ENCODE measurements at regions not wholly inside any gene's neighbourhood (a gene's known extent, or its start where the extent isn't known, plus 50 kb on each side); places are given as distances from the start of the nearest gene placed in this dataset.

DNA sequence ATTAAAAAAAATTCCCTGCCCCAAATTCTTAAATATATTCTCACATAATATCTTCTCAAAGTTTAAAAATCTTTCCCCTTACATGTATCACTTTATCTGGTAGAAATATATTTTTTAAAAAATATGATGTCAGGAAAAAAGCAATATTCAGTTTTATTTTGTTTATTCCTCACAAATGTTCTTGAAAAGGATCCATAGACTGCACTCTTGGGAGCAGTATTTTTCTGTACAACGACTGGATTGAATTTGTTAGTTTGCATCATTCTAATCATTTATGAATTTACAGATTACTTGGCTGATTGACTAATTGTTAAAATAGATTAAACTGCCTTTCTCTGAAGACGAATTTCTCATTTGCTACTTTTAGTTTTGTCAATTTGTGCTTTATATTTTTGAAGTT lies 468.1 kb upstream of the NOVA1 start:
- TF ChIP-seq, protein P1, sequence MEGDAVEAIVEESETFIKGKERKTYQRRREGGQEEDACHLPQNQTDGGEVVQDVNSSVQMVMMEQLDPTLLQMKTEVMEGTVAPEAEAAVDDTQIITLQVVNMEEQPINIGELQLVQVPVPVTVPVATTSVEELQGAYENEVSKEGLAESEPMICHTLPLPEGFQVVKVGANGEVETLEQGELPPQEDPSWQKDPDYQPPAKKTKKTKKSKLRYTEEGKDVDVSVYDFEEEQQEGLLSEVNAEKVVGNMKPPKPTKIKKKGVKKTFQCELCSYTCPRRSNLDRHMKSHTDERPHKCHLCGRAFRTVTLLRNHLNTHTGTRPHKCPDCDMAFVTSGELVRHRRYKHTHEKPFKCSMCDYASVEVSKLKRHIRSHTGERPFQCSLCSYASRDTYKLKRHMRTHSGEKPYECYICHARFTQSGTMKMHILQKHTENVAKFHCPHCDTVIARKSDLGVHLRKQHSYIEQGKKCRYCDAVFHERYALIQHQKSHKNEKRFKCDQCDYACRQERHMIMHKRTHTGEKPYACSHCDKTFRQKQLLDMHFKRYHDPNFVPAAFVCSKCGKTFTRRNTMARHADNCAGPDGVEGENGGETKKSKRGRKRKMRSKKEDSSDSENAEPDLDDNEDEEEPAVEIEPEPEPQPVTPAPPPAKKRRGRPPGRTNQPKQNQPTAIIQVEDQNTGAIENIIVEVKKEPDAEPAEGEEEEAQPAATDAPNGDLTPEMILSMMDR (IDR thresholded peaks at IDR 0.05): no peak
- H3K27ac ChIP-seq: no peak overlapping the region
- H3K36me3 ChIP-seq (ENCODE audit: control insufficient read depth, insufficient read depth, low read length): no peaks in the 10 kb centered on the region
- no peaks in the 10 kb centered on the region for H3K9me3 ChIP-seq (ENCODE audit: control insufficient read depth, low read length)
- H3K9ac ChIP-seq: no peak overlapping the region
- no peaks in the 10 kb centered on the region for H3K79me2 ChIP-seq
- H3K4me3 ChIP-seq (ENCODE audit: low read depth, low read length): no peak overlapping the region
- no peak overlapping the region for H3K4me2 ChIP-seq (ENCODE audit: low read length)
- no peak overlapping the region for H2AFZ ChIP-seq
- H3K4me1 ChIP-seq: no peaks in the 10 kb centered on the region
- no peaks in the 10 kb centered on the region for H3K27me3 ChIP-seq (ENCODE audit: control insufficient read depth, insufficient read depth, low read length)

- Histone ChIP-seq H3K4me3 (ENCODE audit: low read depth, low read length) (no peak overlapping the region), H3K27me3 (ENCODE audit: control insufficient read depth, insufficient read depth, low read length) (no peaks in the 10 kb centered on the region), H3K79me2 (no peaks in the 10 kb centered on the region), H3K9ac (no peak overlapping the region), H3K36me3 (ENCODE audit: control insufficient read depth, insufficient read depth, low read length) (no peaks in the 10 kb centered on the region), H3K4me2 (ENCODE audit: low read length) (no peak overlapping the region), H3K27ac (no peak overlapping the region), H2AFZ (no peak overlapping the region), H3K4me1 (no peaks in the 10 kb centered on the region), H3K9me3 (ENCODE audit: control insufficient read depth, low read length) (no peaks in the 10 kb centered on the region)
- TF ChIP-seq, protein P1 (IDR thresholded peaks at IDR 0.05): no peak
Measured at GRCh38 chr14:27067961-27068360, 470.1 kb upstream of the NOVA1 start.

DNA sequence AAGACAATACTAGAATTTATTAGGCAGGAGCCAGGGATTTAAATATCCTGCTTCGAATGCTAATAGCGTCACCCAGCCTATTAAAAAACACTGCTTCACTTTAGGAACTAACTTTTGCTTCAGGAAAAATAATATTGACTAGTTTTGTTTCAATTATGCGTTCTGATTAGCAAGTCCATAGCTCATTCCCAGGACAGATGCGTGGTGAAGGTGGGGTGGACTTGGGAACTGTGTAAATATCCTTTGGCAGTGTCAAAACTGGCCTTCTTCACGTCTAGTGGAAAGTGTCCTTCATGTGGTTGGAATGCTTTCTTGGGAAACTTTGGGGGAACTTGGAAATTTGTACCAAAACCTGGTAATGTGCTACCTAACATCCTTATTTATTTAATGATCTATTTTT lies 474.8 kb upstream of the NOVA1 start:
- Histone ChIP-seq H2AFZ (no peak overlapping the region), H3K79me2 (no peaks in the 10 kb centered on the region), H3K4me1 (no peaks in the 10 kb centered on the region), H3K9me3 (ENCODE audit: control insufficient read depth, low read length) (no peaks in the 10 kb centered on the region), H3K36me3 (ENCODE audit: control insufficient read depth, insufficient read depth, low read length) (no peaks in the 10 kb centered on the region), H3K4me3 (ENCODE audit: low read depth, low read length) (no peak overlapping the region), H3K4me2 (ENCODE audit: low read length) (no peak overlapping the region), H3K27me3 (ENCODE audit: control insufficient read depth, insufficient read depth, low read length) (no peaks in the 10 kb centered on the region), H3K9ac (no peak overlapping the region), H3K27ac (no peak overlapping the region)
- TF ChIP-seq, protein P1 (IDR thresholded peaks at IDR 0.05): no peak

- Histone ChIP-seq H2AFZ (no peak overlapping the region), H3K27me3 (ENCODE audit: control insufficient read depth, insufficient read depth, low read length) (no peaks in the 10 kb centered on the region), H3K4me1 (no peaks in the 10 kb centered on the region), H3K36me3 (ENCODE audit: control insufficient read depth, insufficient read depth, low read length) (no peaks in the 10 kb centered on the region), H3K9ac (no peak overlapping the region), H3K4me2 (ENCODE audit: low read length) (no peak overlapping the region), H3K4me3 (ENCODE audit: low read depth, low read length) (no peak overlapping the region), H3K79me2 (no peaks in the 10 kb centered on the region), H3K9me3 (ENCODE audit: control insufficient read depth, low read length) (no peaks in the 10 kb centered on the region), H3K27ac (no peak overlapping the region)
- TF ChIP-seq, protein P1 (IDR thresholded peaks at IDR 0.05): no peak
Measured at GRCh38 chr14:27075503-27075902, 477.7 kb upstream of the NOVA1 start.

DNA sequence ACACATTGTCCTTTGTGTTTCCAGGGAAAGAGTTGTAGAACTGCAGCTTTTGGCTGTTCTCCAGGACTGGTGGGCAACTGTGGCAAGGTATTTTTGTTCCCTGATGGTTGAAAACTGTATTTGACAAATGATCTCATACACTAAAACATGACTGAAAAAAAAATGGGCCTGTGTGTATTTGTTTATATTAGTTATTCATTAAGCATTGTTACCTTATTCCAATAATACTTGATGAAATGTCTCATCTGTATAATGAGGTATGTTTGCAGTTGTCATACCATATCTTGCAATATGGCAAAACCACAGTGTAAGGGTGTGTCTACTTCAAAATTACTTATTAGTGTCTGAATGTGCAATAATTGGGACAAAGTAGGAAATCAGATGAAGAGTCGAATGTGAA lies 479.4 kb upstream of the NOVA1 start:
- Histone ChIP-seq H3K27me3 (ENCODE audit: control insufficient read depth, insufficient read depth, low read length) (no peaks in the 10 kb centered on the region), H3K9me3 (ENCODE audit: control insufficient read depth, low read length) (no peaks in the 10 kb centered on the region), H3K9ac (no peak overlapping the region), H3K27ac (no peak overlapping the region), H3K36me3 (ENCODE audit: control insufficient read depth, insufficient read depth, low read length) (no peaks in the 10 kb centered on the region), H3K79me2 (no peaks in the 10 kb centered on the region), H2AFZ (no peak overlapping the region), H3K4me2 (ENCODE audit: low read length) (no peak overlapping the region), H3K4me3 (ENCODE audit: low read depth, low read length) (no peak overlapping the region), H3K4me1 (no peaks in the 10 kb centered on the region)
- TF ChIP-seq, protein P1 (IDR thresholded peaks at IDR 0.05): no peak

Data from parathyroid adenoma (tissue), 2 donors.